ENCODE measurements at regions not wholly inside any gene's neighbourhood (a gene's known extent, or its start where the extent isn't known, plus 50 kb on each side); places are given as distances from the start of the nearest gene placed in this dataset.

DNA sequence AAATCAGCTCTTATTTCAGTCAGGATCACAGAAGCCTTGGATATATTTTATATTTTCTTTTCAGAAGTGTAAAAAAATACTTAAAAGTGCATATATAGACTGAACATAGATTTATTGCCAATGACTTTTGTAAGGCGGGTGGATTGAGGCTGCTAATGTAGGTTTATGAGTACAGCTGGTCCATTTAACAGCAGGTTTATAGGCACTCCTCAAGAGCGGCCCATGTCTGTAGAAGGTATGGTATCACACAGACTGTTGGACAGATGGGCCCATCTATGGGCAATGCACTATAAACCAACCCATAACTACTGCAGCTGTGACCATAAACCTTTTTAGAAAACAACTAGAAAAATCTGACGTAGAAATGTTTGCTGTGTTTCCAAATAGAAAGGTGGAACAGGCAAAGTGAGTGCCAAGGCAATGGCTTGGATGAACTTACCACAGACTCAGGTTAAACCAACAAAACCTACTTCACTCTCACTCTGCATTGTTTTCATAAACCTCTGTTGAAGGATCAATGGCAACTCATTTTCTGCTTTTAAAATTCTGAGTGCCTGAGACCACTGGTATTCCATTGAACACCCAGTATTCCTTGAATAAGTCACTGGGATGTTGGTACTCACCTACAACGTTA lies 170.6 kb upstream of the EYA4 start:
- TF ChIP-seq POLR2AphosphoS5 (IDR thresholded peaks at IDR 0.05; ENCODE audit: low read depth) = no peak
- TF ChIP-seq, protein P1, sequence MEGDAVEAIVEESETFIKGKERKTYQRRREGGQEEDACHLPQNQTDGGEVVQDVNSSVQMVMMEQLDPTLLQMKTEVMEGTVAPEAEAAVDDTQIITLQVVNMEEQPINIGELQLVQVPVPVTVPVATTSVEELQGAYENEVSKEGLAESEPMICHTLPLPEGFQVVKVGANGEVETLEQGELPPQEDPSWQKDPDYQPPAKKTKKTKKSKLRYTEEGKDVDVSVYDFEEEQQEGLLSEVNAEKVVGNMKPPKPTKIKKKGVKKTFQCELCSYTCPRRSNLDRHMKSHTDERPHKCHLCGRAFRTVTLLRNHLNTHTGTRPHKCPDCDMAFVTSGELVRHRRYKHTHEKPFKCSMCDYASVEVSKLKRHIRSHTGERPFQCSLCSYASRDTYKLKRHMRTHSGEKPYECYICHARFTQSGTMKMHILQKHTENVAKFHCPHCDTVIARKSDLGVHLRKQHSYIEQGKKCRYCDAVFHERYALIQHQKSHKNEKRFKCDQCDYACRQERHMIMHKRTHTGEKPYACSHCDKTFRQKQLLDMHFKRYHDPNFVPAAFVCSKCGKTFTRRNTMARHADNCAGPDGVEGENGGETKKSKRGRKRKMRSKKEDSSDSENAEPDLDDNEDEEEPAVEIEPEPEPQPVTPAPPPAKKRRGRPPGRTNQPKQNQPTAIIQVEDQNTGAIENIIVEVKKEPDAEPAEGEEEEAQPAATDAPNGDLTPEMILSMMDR (IDR thresholded peaks at IDR 0.05; ENCODE audit: insufficient read depth, low read length) = no peak

Measured in HL-60 (cell line).